LNCaP clone FGC (cell line): ENCODE measurements at regions not wholly inside any gene's neighbourhood (a gene's known extent, or its start where the extent isn't known, plus 50 kb on each side); places are given as distances from the start of the nearest gene placed in this dataset.
"Not testable (repeated sequence)": the region's sequence is repeated elsewhere in the genome, so short reads cannot be mapped to it uniquely, and the experiment has no call there.

Experiments used
- DNase-seq: peaks from one replicate; pipeline ENCODE4 v3.0.0-alpha.2; 2011; ENCODE audit warnings: low read depth
- H3K4me3 ChIP-seq: 2 replicates; pipeline ENCODE4 v1.5.1; 2011; ENCODE audit warnings: mild to moderate bottlenecking, low read depth, low read length, control low read depth
- TF ChIP-seq, protein P1 (sequence below): IDR thresholded peaks from 2 replicates; pipeline ENCODE4 v1.5.1; 2012; ENCODE audit warnings: mild to moderate bottlenecking; ENCODE audit not compliant: control insufficient read depth, insufficient read depth; ENCODE audit errors: extremely low read depth

DNA sequence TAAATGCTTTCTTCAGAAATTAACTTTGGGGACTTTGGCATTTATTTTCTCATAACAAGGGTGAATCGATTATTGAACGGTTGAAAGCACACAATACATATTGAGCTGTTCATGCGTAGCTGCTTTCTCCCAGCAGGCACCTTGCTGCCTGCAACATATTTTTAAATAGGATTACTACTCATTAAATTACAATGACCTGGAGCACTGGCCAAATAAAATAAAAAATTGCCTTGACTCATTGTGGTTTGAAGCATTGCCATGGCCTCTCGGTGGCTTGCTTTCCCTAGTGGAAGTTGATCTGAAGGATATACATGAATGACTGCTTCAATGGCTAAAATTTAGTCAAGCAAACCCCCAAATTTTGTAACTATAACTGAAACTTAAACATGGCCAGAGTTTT is 181.6 kb upstream of the NUDT12 start:
- TF ChIP-seq, protein P1, sequence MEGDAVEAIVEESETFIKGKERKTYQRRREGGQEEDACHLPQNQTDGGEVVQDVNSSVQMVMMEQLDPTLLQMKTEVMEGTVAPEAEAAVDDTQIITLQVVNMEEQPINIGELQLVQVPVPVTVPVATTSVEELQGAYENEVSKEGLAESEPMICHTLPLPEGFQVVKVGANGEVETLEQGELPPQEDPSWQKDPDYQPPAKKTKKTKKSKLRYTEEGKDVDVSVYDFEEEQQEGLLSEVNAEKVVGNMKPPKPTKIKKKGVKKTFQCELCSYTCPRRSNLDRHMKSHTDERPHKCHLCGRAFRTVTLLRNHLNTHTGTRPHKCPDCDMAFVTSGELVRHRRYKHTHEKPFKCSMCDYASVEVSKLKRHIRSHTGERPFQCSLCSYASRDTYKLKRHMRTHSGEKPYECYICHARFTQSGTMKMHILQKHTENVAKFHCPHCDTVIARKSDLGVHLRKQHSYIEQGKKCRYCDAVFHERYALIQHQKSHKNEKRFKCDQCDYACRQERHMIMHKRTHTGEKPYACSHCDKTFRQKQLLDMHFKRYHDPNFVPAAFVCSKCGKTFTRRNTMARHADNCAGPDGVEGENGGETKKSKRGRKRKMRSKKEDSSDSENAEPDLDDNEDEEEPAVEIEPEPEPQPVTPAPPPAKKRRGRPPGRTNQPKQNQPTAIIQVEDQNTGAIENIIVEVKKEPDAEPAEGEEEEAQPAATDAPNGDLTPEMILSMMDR: no peak
- DNase-seq: no peak
- H3K4me3 ChIP-seq: no peak overlapping the region

DNA sequence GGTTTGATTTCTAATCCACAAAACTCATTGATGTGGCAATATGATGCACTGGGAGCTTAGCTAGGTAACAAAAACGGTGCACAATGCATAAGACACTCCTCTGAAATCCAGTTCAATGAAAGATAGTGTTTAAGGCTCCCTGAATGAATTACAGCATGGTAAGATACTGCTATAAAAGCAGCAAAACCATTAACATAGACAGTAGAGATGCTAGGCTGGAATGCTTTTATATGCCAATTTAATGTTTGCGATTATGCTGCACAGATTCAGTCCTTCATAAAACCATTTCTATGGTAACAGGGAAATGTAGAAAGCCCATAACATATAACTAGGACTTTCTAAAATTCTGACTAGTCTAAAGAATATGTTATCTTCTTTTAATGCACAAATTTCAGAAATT is 180.8 kb upstream of the NUDT12 start:
- DNase-seq: no peak
- no peak overlapping the region for H3K4me3 ChIP-seq
- TF ChIP-seq, protein P1: no peak

DNA sequence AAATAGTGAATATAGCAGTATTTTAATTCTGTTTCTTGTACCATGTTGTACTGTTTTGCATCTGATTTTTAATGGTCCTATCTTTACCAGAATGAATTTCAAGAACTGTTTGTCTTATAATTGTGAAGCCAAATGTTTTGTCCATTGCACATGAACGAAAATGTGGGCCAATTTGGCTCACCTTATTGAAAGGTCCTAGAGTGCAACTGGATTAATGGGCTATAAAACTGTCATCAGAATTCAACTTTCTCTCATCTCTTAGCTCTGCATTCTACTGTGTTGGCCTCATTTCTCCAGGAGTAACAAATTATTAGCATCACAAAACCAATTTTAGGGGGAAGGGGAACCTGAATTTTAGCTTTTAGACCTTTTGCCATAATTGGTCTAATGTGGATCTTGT is 179.4 kb upstream of the NUDT12 start:
- no peak for DNase-seq
- TF ChIP-seq, protein P1: no peak
- H3K4me3 ChIP-seq: no peak overlapping the region

DNA sequence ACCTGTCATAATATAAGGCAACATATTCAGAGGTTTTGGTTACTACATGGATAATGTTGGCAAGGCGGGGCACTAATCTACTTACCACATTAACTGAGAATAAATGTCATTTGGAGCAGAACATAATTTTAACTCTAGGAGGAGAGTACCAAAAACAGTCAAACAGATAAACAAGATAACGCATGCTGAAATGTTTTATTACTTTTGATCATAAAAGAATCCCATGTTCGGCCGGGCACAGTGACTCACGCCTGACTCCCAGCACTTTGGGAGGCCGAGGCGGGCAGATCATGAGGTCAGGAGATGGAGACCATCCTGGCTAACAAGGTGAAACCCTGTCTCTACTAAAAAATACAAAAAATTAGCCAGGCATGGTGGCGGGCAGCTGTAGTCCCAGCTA is 173.8 kb upstream of the NUDT12 start:
- not testable (repeated sequence) for DNase-seq, H3K4me3 ChIP-seq

DNA sequence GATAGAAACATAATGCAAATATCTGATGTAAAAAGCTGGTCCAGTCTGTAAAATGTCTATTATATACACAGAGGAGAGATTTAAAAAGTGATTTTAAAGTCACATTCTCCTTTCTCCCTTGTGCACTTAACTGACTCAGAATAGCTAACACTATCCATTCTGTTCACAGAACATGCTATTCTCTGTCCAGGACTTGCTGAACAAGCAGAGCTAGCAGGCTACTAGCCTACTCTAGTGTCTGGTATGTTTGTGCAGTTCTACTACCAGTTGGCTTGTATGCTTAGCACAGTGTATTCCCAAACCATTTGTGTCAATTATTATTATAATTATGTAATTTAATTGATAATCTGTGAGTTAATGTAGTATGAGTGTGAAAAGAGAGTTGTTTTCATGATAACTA is 161.7 kb upstream of the NUDT12 start:
- no peak overlapping the region for H3K4me3 ChIP-seq
- DNase-seq: no peak
- TF ChIP-seq, protein P1: no peak

DNA sequence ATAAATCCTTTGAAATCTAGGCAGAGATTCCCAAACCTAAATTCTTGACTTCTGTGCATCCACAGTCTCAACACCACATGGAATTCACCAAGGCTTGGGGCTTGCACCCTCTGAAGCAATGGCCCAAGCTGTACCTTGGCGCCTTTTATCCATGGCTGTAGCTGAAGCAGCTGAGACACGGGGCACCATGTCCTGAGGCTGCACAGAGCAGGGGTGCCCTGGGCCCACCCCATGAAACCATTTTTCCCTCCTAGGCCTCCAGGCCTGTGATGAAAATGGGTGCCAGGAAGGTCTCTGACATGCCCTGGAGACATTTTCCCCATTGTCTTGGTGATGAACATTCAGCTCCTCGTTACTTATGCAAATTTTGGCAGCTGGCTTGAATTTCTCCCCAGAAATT is 158.6 kb upstream of the NUDT12 start:
- TF ChIP-seq, protein P1: no peak
- no peak overlapping the region for H3K4me3 ChIP-seq
- DNase-seq: no peak

DNA sequence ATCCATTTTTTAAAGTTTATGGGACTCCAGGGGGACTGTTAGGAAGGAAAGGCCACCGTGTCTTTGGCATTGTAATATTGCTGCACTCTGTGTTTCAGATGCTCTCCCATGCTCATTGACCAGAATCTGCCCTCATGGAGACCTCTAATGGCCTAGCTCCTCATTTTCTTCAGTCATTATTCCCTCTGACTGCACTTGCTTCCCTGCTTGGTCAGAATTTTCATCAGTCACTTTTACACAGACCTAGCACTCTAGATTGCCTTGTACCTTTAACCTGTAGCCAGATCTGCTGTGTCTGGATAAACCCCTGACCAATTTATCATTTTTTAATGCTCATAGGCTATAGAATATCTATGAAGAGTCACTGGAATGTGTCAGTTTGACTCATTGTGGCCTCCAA is 155.5 kb upstream of the NUDT12 start:
- H3K4me3 ChIP-seq: no peak overlapping the region
- TF ChIP-seq, protein P1: no peak
- no peak for DNase-seq

DNA sequence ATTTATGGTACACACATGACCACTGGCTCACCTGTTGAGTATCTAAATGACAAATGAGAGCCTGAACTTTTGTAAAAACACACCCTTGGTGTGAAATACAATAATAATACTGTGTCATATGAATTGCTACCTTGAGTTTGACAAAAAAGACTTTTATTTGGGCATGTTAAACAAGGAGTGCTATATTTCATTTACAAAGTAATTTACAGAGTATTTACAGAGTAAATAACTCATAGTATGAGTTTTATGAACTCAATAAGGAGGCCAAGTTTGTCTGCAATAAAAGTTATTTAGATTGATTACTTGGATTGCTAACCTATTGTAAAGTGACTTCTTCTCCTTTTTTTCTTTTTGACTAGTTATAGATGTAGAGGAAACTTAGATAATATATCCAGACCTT is 146.0 kb upstream of the NUDT12 start:
- TF ChIP-seq, protein P1: no peak
- H3K4me3 ChIP-seq: no peak overlapping the region
- no peak for DNase-seq
